ENCODE measurements at regions not wholly inside any gene's neighbourhood (a gene's known extent, or its start where the extent isn't known, plus 50 kb on each side); places are given as distances from the start of the nearest gene placed in this dataset.

DNA sequence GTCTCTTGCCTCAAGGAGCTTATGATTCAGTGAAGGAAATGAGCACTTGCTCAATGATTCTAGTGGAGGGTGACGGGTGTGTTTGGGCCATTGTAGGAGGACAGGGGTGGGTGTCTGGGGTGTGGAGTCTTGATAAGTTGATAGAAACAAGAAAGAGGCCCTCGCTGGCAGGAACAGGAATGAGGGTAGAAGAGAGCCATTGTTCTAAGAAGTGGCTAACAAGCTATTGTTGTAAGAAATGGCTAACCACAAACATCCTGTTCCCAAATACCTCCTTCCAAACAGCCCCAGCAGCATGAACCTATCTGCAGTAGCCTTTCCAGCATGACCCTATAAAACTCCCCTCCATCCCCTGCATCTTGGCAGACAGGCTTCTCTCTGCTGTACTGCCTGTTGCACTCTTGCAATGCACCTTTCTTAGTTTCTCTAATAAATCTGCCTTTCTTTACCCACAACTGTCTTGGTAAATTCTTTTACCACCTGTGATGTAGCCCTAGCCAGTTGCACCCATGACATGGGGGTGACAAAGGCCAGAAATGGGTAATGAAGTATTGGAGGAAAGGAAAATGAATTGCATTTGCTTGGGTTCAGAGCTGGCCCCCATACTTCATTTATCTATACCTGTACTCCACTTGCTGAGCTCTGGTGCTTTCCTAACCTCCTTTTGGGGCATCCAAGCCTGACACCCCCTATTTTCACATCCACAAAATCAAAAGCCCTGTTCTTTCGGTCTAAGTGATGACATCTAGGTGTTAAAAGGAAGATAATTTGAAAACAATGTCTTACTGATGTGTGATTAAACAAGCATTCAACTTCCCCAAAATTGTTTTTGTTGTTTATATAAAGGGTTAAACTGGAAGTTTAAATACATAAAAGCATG lies 389.1 kb downstream of the GRIN2B start:
- no peak for TF ChIP-seq SP1 (IDR thresholded peaks at IDR 0.05)
- no peak for TF ChIP-seq HDGF (IDR thresholded peaks at IDR 0.05; ENCODE audit: borderline replicate concordance)
- TF ChIP-seq BHLHE40 (IDR thresholded peaks at IDR 0.05; ENCODE audit: borderline replicate concordance), result no peak
- no peak for TF ChIP-seq ARNT (IDR thresholded peaks at IDR 0.05)
- no peak for TF ChIP-seq PKNOX1 (IDR thresholded peaks at IDR 0.05)
- TF ChIP-seq ELF4 (IDR thresholded peaks at IDR 0.05), result no peak
- no peak for TF ChIP-seq FOXM1 (IDR thresholded peaks at IDR 0.05; ENCODE audit: borderline replicate concordance)
- no peak for TF ChIP-seq SUZ12 (IDR thresholded peaks at IDR 0.05)

Data from HEK293T (cell line).